GM12878 (cell line): ENCODE measurements at regions not wholly inside any gene's neighbourhood (a gene's known extent, or its start where the extent isn't known, plus 50 kb on each side); places are given as distances from the start of the nearest gene placed in this dataset.
A peak's percentile ranks its signal among the peaks of the same experiment; 100 is the strongest.

ENCODE experiments used
- ATAC-seq: fragments of 200-7000 bp; cut with Tn5 transposase; 3 replicates; pipeline ENCODE4 v1.9.1; 2020; ENCODE audit warnings: mild to moderate bottlenecking, moderate library complexity
- BruUV-seq: library from RNA; stranded (reverse); fragments of 400-500 nt; replicated peaks from 2 replicates; lab custom pipeline; 2021; lab: Mats Ljungman, UMichigan
- CTCF ChIA-PET: fragments of 300-600 bp; sonication (Branson Sonifier 250); formaldehyde crosslinking; extraction: SDS; loops from one replicate; lab custom pipeline; 2021; ENCODE audit warnings: inconsistent platforms; lab: Yijun Ruan, JAX
- POLR2A ChIA-PET: fragments of 350-600 bp; formaldehyde crosslinking; extraction: SDS; loops from one replicate; lab custom pipeline; 2021; ENCODE audit warnings: inconsistent platforms; lab: Charles Lee
- RAD21 ChIA-PET: fragments of 300-600 bp; sonication (Branson Sonifier 250); formaldehyde crosslinking; loops from one replicate; lab custom pipeline; 2023; ENCODE audit warnings: antibody characterized with exemption; ENCODE audit not compliant: unreplicated experiment; lab: Charles Lee
- SMC1A ChIA-PET: fragments of 300-600 bp; sonication (Branson Sonifier 250); formaldehyde crosslinking; loops from one replicate; lab custom pipeline; 2023; ENCODE audit not compliant: unreplicated experiment, uncharacterized antibody; lab: Charles Lee
- DNase-seq: peaks from one replicate; pipeline ENCODE4 v3.0.0-alpha.2; 2011; ENCODE audit warnings: low read depth, low spot score
- FAIRE-seq: peaks from 3 replicates; lab custom pipeline; 2011; peaks lifted over from hg19 to GRCh38; lab: Jason Lieb, UNC
- H2AFZ ChIP-seq: 2 replicates; pipeline ENCODE4 v1.6.0; 2011; ENCODE audit warnings: low read depth, low read length, control low read depth; ENCODE audit not compliant: control insufficient read depth
- H3K27ac ChIP-seq: 2 replicates; pipeline ENCODE4 v1.5.1; 2011; ENCODE audit warnings: control low read depth; ENCODE audit not compliant: control insufficient read depth, insufficient read depth
- H3K27me3 ChIP-seq, 2 experiments: replicated peaks in 1 of 2; 2 replicates each; pipeline versions ENCODE4 v1.6.0 to v1.6.1; 2011; ENCODE audit warnings: low read length in 1 of 2; ENCODE audit not compliant: control insufficient read depth in 2 of 2, insufficient read depth in 2 of 2
- H3K36me3 ChIP-seq, 2 experiments: 2 replicates each; pipeline ENCODE4 v1.5.1; 2011; ENCODE audit warnings: low read length in 1 of 2; ENCODE audit not compliant: control insufficient read depth in 2 of 2, insufficient read depth in 2 of 2
- H3K4me1 ChIP-seq: 2 replicates; pipeline ENCODE4 v1.6.1; 2011; ENCODE audit warnings: mild to moderate bottlenecking, low read length, moderate library complexity, mixed read lengths; ENCODE audit not compliant: control insufficient read depth, insufficient read depth
- H3K4me2 ChIP-seq: 2 replicates; pipeline ENCODE4 v1.6.0; 2011; ENCODE audit warnings: control low read depth; ENCODE audit not compliant: control insufficient read depth, insufficient read depth
- H3K4me3 ChIP-seq: fragments of 200-600 bp; sonication (generic); 2 replicates; pipeline ENCODE4 v1.5.1; 2016
- H3K79me2 ChIP-seq: 2 replicates; pipeline ENCODE4 v1.6.0; 2011; ENCODE audit warnings: low read length; ENCODE audit not compliant: control insufficient read depth, insufficient read depth
- H3K9ac ChIP-seq: 2 replicates; pipeline ENCODE4 v1.8.0; 2011; ENCODE audit warnings: low read length, control low read depth, mixed read lengths; ENCODE audit not compliant: control insufficient read depth, insufficient read depth
- H3K9me3 ChIP-seq: replicated peaks from 3 replicates; pipeline ENCODE4 v1.5.1; 2011; ENCODE audit warnings: mild to moderate bottlenecking, low read length; ENCODE audit not compliant: control insufficient read depth, insufficient read depth
- H4K20me1 ChIP-seq: 2 replicates; pipeline ENCODE4 v1.6.0; 2011; ENCODE audit not compliant: control insufficient read depth, insufficient read depth
- BMI1 ChIP-seq: fragments of 450-650 bp; IDR thresholded peaks from 2 replicates; pipeline ENCODE4 v1.6.1; 2016; ENCODE audit warnings: mild to moderate bottlenecking, moderate library complexity, borderline replicate concordance
- CHD1 ChIP-seq: IDR thresholded peaks from 2 replicates; pipeline ENCODE4 v1.6.1; 2012; ENCODE audit warnings: low read depth, low read length, improper control_type of control experiment
- ELK1 ChIP-seq: IDR thresholded peaks from 2 replicates; pipeline ENCODE4 v1.6.1; 2012; ENCODE audit warnings: low read depth, low read length, improper control_type of control experiment
- FOXK2 ChIP-seq: fragments of 450-650 bp; IDR thresholded peaks from 2 replicates; pipeline ENCODE4 v1.6.1; 2017; ENCODE audit warnings: mild to moderate bottlenecking, moderate library complexity
- MYB ChIP-seq: fragments of 150-350 bp; IDR thresholded peaks from 2 replicates; pipeline ENCODE4 v1.6.1; 2014; ENCODE audit warnings: mild to moderate bottlenecking, low read depth, low read length, borderline replicate concordance
- NFXL1 ChIP-seq: fragments of 450-650 bp; IDR thresholded peaks from 2 replicates; pipeline ENCODE4 v1.6.1; 2017; ENCODE audit warnings: antibody characterized with exemption, mild to moderate bottlenecking, borderline replicate concordance
- SMAD5 ChIP-seq: IDR thresholded peaks from 2 replicates; pipeline ENCODE4 v1.6.1; 2016; ENCODE audit warnings: antibody characterized with exemption, low read depth
- WGBS: methylation state at CpG from one replicate; pipeline ENCODE4 v1.1.6; 2016; ENCODE audit warnings: low lambda C conversion rate; ENCODE audit not compliant: insufficient replicate concordance, insufficient coverage; ENCODE audit errors: missing lambda C conversion rate; 5-methylcytosine and 5-hydroxymethylcytosine counted together
- in situ Hi-C: fragments of 300-500 bp; cut with MboI; formaldehyde crosslinking; loops from 9 replicates; pipeline ENCODE4 v1.14.3; 2018; ENCODE audit warnings: mixed read lengths
- intact Hi-C: fragments of 100-400 bp; cut with micrococcal nuclease; formaldehyde crosslinking; loops from one replicate; pipeline ENCODE4 v1.14.2; 2022; ENCODE audit not compliant: unreplicated experiment
- TF ChIP-seq, protein P1 (sequence below): fragments of 450-650 bp; IDR thresholded peaks from 2 replicates; pipeline ENCODE4 v1.6.1; 2017; ENCODE audit warnings: mild to moderate bottlenecking, moderate library complexity

DNA sequence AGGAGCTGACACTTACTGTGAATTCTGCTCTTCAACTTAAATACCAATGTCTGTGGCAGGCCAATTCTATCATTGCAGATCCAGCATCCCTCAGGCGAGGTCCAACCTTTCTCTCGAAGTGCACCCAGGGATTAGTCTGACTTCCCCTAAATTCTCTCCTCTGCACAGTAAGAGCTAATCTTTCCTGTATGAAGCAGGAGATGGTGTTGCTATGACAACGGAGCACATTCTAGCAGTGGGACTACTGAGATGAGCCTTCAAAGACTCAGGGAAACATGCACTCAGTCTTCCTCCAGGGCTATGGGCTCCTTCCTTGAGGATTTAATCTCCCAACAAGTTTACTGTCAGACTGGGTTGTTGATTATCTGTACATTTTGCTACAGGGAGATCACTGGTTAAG is 176.3 kb downstream of the NOL4 start:
- peak; percentile 49 for ATAC-seq
- Histone ChIP-seq H3K9ac (no peak overlapping the region), H3K4me2 (no peak overlapping the region), H3K79me2 (no peaks in the 10 kb centered on the region)
- RAD21 ChIA-PET = interaction anchor here (1.0 kb wide), 1 partner anchor 9 kb away, joined by 4 read pairs; no protein-coding TSS in a partner anchor
- TF ChIP-seq FOXK2 = no peak
- TF ChIP-seq, protein P1, sequence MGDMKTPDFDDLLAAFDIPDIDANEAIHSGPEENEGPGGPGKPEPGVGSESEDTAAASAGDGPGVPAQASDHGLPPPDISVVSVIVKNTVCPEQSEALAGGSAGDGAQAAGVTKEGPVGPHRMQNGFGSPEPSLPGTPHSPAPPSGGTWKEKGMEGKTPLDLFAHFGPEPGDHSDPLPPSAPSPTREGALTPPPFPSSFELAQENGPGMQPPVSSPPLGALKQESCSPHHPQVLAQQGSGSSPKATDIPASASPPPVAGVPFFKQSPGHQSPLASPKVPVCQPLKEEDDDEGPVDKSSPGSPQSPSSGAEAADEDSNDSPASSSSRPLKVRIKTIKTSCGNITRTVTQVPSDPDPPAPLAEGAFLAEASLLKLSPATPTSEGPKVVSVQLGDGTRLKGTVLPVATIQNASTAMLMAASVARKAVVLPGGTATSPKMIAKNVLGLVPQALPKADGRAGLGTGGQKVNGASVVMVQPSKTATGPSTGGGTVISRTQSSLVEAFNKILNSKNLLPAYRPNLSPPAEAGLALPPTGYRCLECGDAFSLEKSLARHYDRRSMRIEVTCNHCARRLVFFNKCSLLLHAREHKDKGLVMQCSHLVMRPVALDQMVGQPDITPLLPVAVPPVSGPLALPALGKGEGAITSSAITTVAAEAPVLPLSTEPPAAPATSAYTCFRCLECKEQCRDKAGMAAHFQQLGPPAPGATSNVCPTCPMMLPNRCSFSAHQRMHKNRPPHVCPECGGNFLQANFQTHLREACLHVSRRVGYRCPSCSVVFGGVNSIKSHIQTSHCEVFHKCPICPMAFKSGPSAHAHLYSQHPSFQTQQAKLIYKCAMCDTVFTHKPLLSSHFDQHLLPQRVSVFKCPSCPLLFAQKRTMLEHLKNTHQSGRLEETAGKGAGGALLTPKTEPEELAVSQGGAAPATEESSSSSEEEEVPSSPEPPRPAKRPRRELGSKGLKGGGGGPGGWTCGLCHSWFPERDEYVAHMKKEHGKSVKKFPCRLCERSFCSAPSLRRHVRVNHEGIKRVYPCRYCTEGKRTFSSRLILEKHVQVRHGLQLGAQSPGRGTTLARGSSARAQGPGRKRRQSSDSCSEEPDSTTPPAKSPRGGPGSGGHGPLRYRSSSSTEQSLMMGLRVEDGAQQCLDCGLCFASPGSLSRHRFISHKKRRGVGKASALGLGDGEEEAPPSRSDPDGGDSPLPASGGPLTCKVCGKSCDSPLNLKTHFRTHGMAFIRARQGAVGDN = no peak
- no peak for TF ChIP-seq CHD1
- peak; percentile 79 for TF ChIP-seq BMI1
- TF ChIP-seq SMAD5 = no peak
- TF ChIP-seq ELK1 = no peak
- no peak for TF ChIP-seq NFXL1
- TF ChIP-seq MYB = no peak
- TF ChIP-seq, all 136 proteins: peak for 1
- Histone ChIP-seq H3K27me3 (no peaks in the 10 kb centered on the region), H3K9me3 (no peaks in the 10 kb centered on the region), H3K36me3 (no peaks in the 10 kb centered on the region), H3K4me1 (no peaks in the 10 kb centered on the region), H3K4me3 (no peak overlapping the region), H4K20me1 (no peaks in the 10 kb centered on the region), H3K27ac (no peak overlapping the region), H2AFZ (no peak overlapping the region)
- FAIRE-seq (no peak), DNase-seq (no peak)
- ChIA-PET CTCF (interaction anchor here (0.9 kb wide), 1 partner anchor 78 kb away, joined by 3 read pairs; no protein-coding TSS in a partner anchor), SMC1A (interaction anchor here (1.0 to 1.1 kb wide), 2 partner anchors 10 to 211 kb away, joined by 4 read pairs; no protein-coding TSS in a partner anchor), POLR2A (interaction anchor here (0.6 kb wide), 1 partner anchor 18 kb away, joined by 3 read pairs; no protein-coding TSS in a partner anchor)
- intact Hi-C loops (loop anchor here (10.0 kb wide), 1 partner anchor 176 kb away; the partner anchor contains the start of gene NOL4), in situ Hi-C loops (no loop called here)
- BruUV-seq = no TSS peak
- 29% methylated on average over 3 of the region's 3 CpGs for WGBS
